ENCODE measurements at regions not wholly inside any gene's neighbourhood (a gene's known extent, or its start where the extent isn't known, plus 50 kb on each side); places are given as distances from the start of the nearest gene placed in this dataset.

- Histone ChIP-seq H3K36me3 (ENCODE audit: control insufficient read depth in 2 of 4, insufficient read depth in 4 of 4, low read length in 3 of 4) (no peaks in the 10 kb centered on the region), H3K9ac (replicated peaks in 1 of 4; ENCODE audit: extremely low read depth in 1 of 4, low read depth in 3 of 4, low read length in 3 of 4) (no peak overlapping the region), H2AFZ (ENCODE audit: low read length) (0 out of 2 replicates have a peak overlapping the region, but pooled peaks have one; percentile 16), H4K20me1 (replicated peaks in 1 of 2; ENCODE audit: control insufficient read depth in 1 of 2, insufficient read depth in 2 of 2, low read length in 2 of 2) (no peaks in the 10 kb centered on the region), H2BK15ac (ENCODE audit: low read length) (no peak overlapping the region), H3K9me3 (ENCODE audit: insufficient read depth in 2 of 2, low read depth in 1 of 2, low read length in 1 of 2) (no peaks in the 10 kb centered on the region), H2BK20ac (ENCODE audit: low read length) (no peak overlapping the region), H3K23ac (ENCODE audit: insufficient read length) (no peak overlapping the region), H3K27me3 (replicated peaks in 1 of 4; ENCODE audit: control insufficient read depth in 3 of 4, extremely low read depth in 1 of 4, insufficient read depth in 3 of 4, low read length in 3 of 4) (no peaks in the 10 kb centered on the region), H3K79me2 (ENCODE audit: control insufficient read depth in 1 of 2, insufficient read depth in 2 of 2, low read length in 2 of 2) (no peaks in the 10 kb centered on the region), H3K14ac (ENCODE audit: insufficient read length) (no peak overlapping the region), H3K23me2 (ENCODE audit: low read depth, low read length) (no peaks in the 10 kb centered on the region), H2BK5ac (ENCODE audit: low read depth, low read length) (no peak overlapping the region), H3K4ac (replicated peaks; ENCODE audit: insufficient read length, low read depth, low read length) (no peak overlapping the region), H4K5ac (ENCODE audit: insufficient read length, low read depth, low read length) (no peak overlapping the region), H3K79me1 (ENCODE audit: low read depth, low read length) (no peaks in the 10 kb centered on the region), H3K18ac (ENCODE audit: extremely low read depth, low read length) (no peak overlapping the region), H2AK5ac (ENCODE audit: low read depth, low read length) (no peak overlapping the region), H3K4me2 (ENCODE audit: insufficient read depth in 1 of 2, low read depth in 2 of 2, low read length in 2 of 2) (no peak overlapping the region), H4K8ac (ENCODE audit: extremely low read depth, insufficient read depth, low read length) (no peak overlapping the region), H3K4me1 (replicated peaks in 1 of 4; ENCODE audit: control insufficient read depth in 3 of 4, insufficient read depth in 4 of 4, low read length in 3 of 4) (no peaks in the 10 kb centered on the region), H2BK12ac (ENCODE audit: low read depth, low read length) (no peak overlapping the region), H4K91ac (replicated peaks; ENCODE audit: insufficient read length, low read length) (no peak overlapping the region), H2BK120ac (replicated peaks; ENCODE audit: low read depth, low read length) (no peak overlapping the region), H3K4me3 (ENCODE audit: extremely low read depth in 1 of 4, insufficient read depth in 2 of 4, low read depth in 3 of 4, low read length in 4 of 4) (no peak overlapping the region), H3K27ac (ENCODE audit: low read depth, low read length) (no peak overlapping the region), H3K56ac (replicated peaks; ENCODE audit: insufficient read length, low read depth, low read length) (no peak overlapping the region)
- DNase-seq (ENCODE audit: low read depth in 1 of 2, low spot score in 2 of 2) (no peak), FAIRE-seq (no peak)
- ChIA-PET POLR2A (ENCODE audit: partially characterized antibody) (no interaction called here), CTCF (ENCODE audit: partially characterized antibody) (interaction anchor here (1.0 to 2.1 kb wide), 3 partner anchors 44 to 571 kb away, joined by 3 to 6 read pairs (median 4); no protein-coding TSS in a partner anchor)
- 94% methylated on average over 5 of the region's 5 CpGs; no CpG with 5 or more reads in 1 of the 2 experiments for WGBS, 2 experiments (ENCODE audit: extremely low coverage in 1 of 2, insufficient coverage in 1 of 2, insufficient read length in 1 of 2, insufficient replicate concordance in 2 of 2, low coverage in 1 of 2, low lambda C conversion rate in 2 of 2, missing lambda C conversion rate in 1 of 2)
- TF ChIP-seq SP4 (IDR thresholded peaks at IDR 0.05; ENCODE audit: low read length) = no peak
- no peak for TF ChIP-seq RBBP5 (IDR thresholded peaks at IDR 0.05; ENCODE audit: borderline replicate concordance, low read depth, low read length)
- TF ChIP-seq POLR2A (IDR thresholded peaks at IDR 0.05; ENCODE audit: control extremely low read depth in 1 of 2, low read depth in 2 of 2, low read length in 2 of 2) = no peak
Observed at GRCh38 chr7:135844903-135845302, 96.3 kb upstream of the FAM180A start.

Measured in H1 (cell line).